ENCODE measurements at regions not wholly inside any gene's neighbourhood (a gene's known extent, or its start where the extent isn't known, plus 50 kb on each side); places are given as distances from the start of the nearest gene placed in this dataset.

GRCh38 chr15:100730129-100730528, 127.7 kb downstream of the ASB7 start:
- no peak for TF ChIP-seq CTCF (IDR thresholded peaks at IDR 0.05)
- TF ChIP-seq EZH2 (IDR thresholded peaks at IDR 0.05; ENCODE audit: borderline replicate concordance, insufficient read depth, low read depth, low read length, poor library complexity, severe bottlenecking) = no peak
